Loucy (cell line): ENCODE measurements at regions not wholly inside any gene's neighbourhood (a gene's known extent, or its start where the extent isn't known, plus 50 kb on each side); places are given as distances from the start of the nearest gene placed in this dataset.

Source experiments
- H2AFZ ChIP-seq: fragments of 200-600 bp; sonication (generic); 2 replicates; pipeline ENCODE4 v1.6.0; 2016; ENCODE audit warnings: antibody characterized with exemption, mild to moderate bottlenecking, low read length, moderate library complexity
- H3F3A ChIP-seq: fragments of 200-600 bp; 2 replicates; pipeline ENCODE4 v1.6.0; 2016; ENCODE audit warnings: antibody characterized with exemption, low read depth, mild to moderate bottlenecking
- H3K27me3 ChIP-seq: fragments of 200-600 bp; sonication (generic); 2 replicates; pipeline ENCODE4 v1.6.1; 2014; ENCODE audit warnings: low read length, mild to moderate bottlenecking; ENCODE audit not compliant: insufficient read depth, poor library complexity, severe bottlenecking
- H3K36me3 ChIP-seq: fragments of 200-600 bp; sonication (generic); 2 replicates; pipeline ENCODE4 v1.6.1; 2016; ENCODE audit warnings: low read length; ENCODE audit not compliant: insufficient read depth
- H3K4me1 ChIP-seq: fragments of 200-600 bp; sonication (generic); 2 replicates; pipeline ENCODE4 v1.5.1; 2014; ENCODE audit warnings: low read length, mild to moderate bottlenecking; ENCODE audit not compliant: insufficient read depth, poor library complexity, severe bottlenecking
- H3K4me2 ChIP-seq: fragments of 200-600 bp; sonication (generic); 2 replicates; pipeline ENCODE4 v1.6.0; 2014; ENCODE audit warnings: antibody characterized with exemption, low read length, low read depth, mild to moderate bottlenecking; ENCODE audit not compliant: poor library complexity, severe bottlenecking
- H3K4me3 ChIP-seq: fragments of 200-600 bp; sonication (generic); 2 replicates; pipeline ENCODE4 v1.5.1; 2014; ENCODE audit warnings: low read length, mild to moderate bottlenecking, mixed read lengths; ENCODE audit not compliant: poor library complexity, severe bottlenecking
- H3K79me2 ChIP-seq: fragments of 200-600 bp; sonication (generic); 2 replicates; pipeline ENCODE4 v1.6.1; 2014; ENCODE audit warnings: low read length; ENCODE audit not compliant: insufficient read depth
- H3K9ac ChIP-seq: fragments of 200-600 bp; sonication (generic); 2 replicates; pipeline ENCODE4 v1.6.0; 2014; ENCODE audit warnings: mild to moderate bottlenecking, low read depth, low read length, moderate library complexity; ENCODE audit not compliant: poor library complexity, severe bottlenecking
- H3K9me2 ChIP-seq: fragments of 200-600 bp; sonication (generic); replicated peaks from 2 replicates; pipeline ENCODE4 v1.6.1; 2016; ENCODE audit warnings: low read depth, low read length, mixed read lengths
- H3K9me3 ChIP-seq: fragments of 200-600 bp; sonication (generic); 2 replicates; pipeline ENCODE4 v1.6.1; 2014; ENCODE audit warnings: mild to moderate bottlenecking, antibody characterized with exemption, low read length, low read depth; ENCODE audit not compliant: insufficient read depth
- H4K20me1 ChIP-seq: fragments of 200-600 bp; sonication (generic); 2 replicates; pipeline ENCODE4 v1.6.0; 2014; ENCODE audit warnings: antibody characterized with exemption, low read length, mild to moderate bottlenecking; ENCODE audit not compliant: insufficient read depth, poor library complexity, severe bottlenecking
- CTCF ChIP-seq: fragments of 200-600 bp; sonication (generic); conservative IDR thresholded peaks from 2 replicates; pipeline ENCODE4 v1.5.1; 2014; ENCODE audit warnings: mild to moderate bottlenecking, antibody characterized with exemption, low read length
- EZH2phosphoT487 ChIP-seq: fragments of 200-600 bp; IDR thresholded peaks from 2 replicates; pipeline ENCODE4 v1.6.1; 2018; ENCODE audit warnings: antibody characterized with exemption, mild to moderate bottlenecking, moderate library complexity, borderline replicate concordance

GRCh38 chr12:13772264-13772663 is 209.1 kb downstream of the GRIN2B start:
- Histone ChIP-seq H3K36me3 (no peaks in the 10 kb centered on the region), H3F3A (no peaks in the 10 kb centered on the region), H3K4me1 (no peaks in the 10 kb centered on the region), H4K20me1 (no peaks in the 10 kb centered on the region), H2AFZ (no peak overlapping the region), H3K9me3 (no peaks in the 10 kb centered on the region), H3K9ac (no peak overlapping the region), H3K4me2 (no peak overlapping the region), H3K4me3 (no peak overlapping the region), H3K27me3 (no peaks in the 10 kb centered on the region), H3K79me2 (no peaks in the 10 kb centered on the region), H3K9me2 (no peaks in the 10 kb centered on the region)
- TF ChIP-seq CTCF (no peak), EZH2phosphoT487 (no peak)

DNA sequence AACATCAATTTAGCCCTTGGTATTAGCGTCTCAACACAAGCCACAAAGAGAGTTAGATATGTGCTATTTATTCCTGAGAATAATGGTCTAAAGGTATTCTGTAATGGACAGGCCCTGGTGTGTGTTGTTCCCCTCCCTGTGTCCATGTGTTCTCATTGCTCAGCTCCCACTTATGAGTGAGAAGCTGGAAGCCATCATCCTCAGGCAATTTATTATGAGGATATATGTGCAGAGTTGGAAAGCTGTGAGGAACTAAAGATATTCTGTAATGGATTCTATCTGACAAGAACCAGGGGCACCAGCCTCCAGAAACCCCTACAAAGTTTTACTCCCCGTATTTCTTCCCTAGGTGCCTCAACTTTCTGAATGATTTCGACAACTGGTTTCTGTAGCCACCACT is 210.8 kb downstream of the GRIN2B start:
- no peaks in the 10 kb centered on the region for H4K20me1 ChIP-seq
- no peak overlapping the region for H3K4me2 ChIP-seq
- no peaks in the 10 kb centered on the region for H3F3A ChIP-seq
- H3K9me2 ChIP-seq, result no peaks in the 10 kb centered on the region
- H3K79me2 ChIP-seq, result no peaks in the 10 kb centered on the region
- no peak overlapping the region for H3K4me3 ChIP-seq
- no peaks in the 10 kb centered on the region for H3K27me3 ChIP-seq
- no peaks in the 10 kb centered on the region for H3K9me3 ChIP-seq
- no peak overlapping the region for H3K9ac ChIP-seq
- TF ChIP-seq EZH2phosphoT487 (no peak), CTCF (no peak)
- no peaks in the 10 kb centered on the region for H3K4me1 ChIP-seq
- H2AFZ ChIP-seq, result no peak overlapping the region
- H3K36me3 ChIP-seq, result no peaks in the 10 kb centered on the region

- no peaks in the 10 kb centered on the region for H3F3A ChIP-seq
Measured at GRCh38 chr12:13769966-13770365, 211.4 kb downstream of the GRIN2B start.

More at GRCh38 chr12:13769966-13770365, 211.4 kb downstream of the GRIN2B start:
- TF ChIP-seq CTCF (no peak), EZH2phosphoT487 (no peak)
- H3K4me1 ChIP-seq, result no peaks in the 10 kb centered on the region
- no peak overlapping the region for H3K4me2 ChIP-seq
- H2AFZ ChIP-seq, result no peak overlapping the region
- no peaks in the 10 kb centered on the region for H3K27me3 ChIP-seq
- no peaks in the 10 kb centered on the region for H3K79me2 ChIP-seq
- H3K9me3 ChIP-seq, result no peaks in the 10 kb centered on the region
- no peak overlapping the region for H3K4me3 ChIP-seq
- no peaks in the 10 kb centered on the region for H4K20me1 ChIP-seq
- no peak overlapping the region for H3K9ac ChIP-seq
- no peaks in the 10 kb centered on the region for H3K9me2 ChIP-seq
- no peaks in the 10 kb centered on the region for H3K36me3 ChIP-seq
